ENCODE measurements at regions not wholly inside any gene's neighbourhood (a gene's known extent, or its start where the extent isn't known, plus 50 kb on each side); places are given as distances from the start of the nearest gene placed in this dataset.

DNA sequence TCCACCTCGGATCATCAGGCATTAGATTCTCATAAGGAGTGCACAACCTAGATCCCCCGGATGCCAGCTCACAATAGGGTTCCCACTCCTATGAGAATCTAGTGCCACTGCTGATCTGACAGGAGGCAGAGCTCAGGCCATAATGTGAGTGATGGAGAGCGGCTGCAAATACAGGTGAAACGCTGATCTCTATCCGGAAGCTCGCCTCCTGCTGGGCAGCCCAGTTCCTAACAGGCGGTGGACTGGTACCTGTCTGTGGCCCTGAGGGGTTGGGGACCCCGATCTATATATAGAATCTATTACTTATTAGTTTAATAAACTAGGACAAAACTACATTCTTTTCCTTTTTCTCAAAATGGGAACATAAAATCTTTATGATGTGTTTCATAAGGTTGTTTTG is 741.9 kb downstream of the RFPL4B start:
- Histone ChIP-seq H3K27ac (ENCODE audit: low read depth, low read length) (no peak overlapping the region), H4K20me1 (ENCODE audit: insufficient read depth, low read length) (no peaks in the 10 kb centered on the region), H3K4me3 (ENCODE audit: insufficient read depth, low read depth, low read length) (no peak overlapping the region), H3K27me3 (ENCODE audit: insufficient read depth, low read length) (no peaks in the 10 kb centered on the region), H3K4me1 (ENCODE audit: insufficient read depth, low read length) (no peaks in the 10 kb centered on the region), H3K4me2 (ENCODE audit: low read length) (no peak overlapping the region), H3K9ac (ENCODE audit: low read length) (no peak overlapping the region), H3K36me3 (ENCODE audit: insufficient read depth, low read length) (no peaks in the 10 kb centered on the region), H2AFZ (ENCODE audit: low read depth, low read length) (no peak overlapping the region), H3K79me2 (ENCODE audit: insufficient read depth, low read length) (no peaks in the 10 kb centered on the region), H3K9me3 (ENCODE audit: insufficient read depth, low read depth, low read length) (no peaks in the 10 kb centered on the region)
- DNase-seq (ENCODE audit: low read depth) = no peak
- Mint-ChIP-seq H3K27me3 (ENCODE audit: low read depth, unreplicated experiment) (no peaks in the 10 kb centered on the region), H3K36me3 (ENCODE audit: low read depth, unreplicated experiment) (no peaks in the 10 kb centered on the region), H3K9me3 (ENCODE audit: unreplicated experiment) (peaks cover 6% of the 10 kb centered on the region), H3K4me3 (ENCODE audit: unreplicated experiment) (no peak overlapping the region), H3K4me1 (ENCODE audit: low read depth, unreplicated experiment) (peaks cover 7% of the 10 kb centered on the region), H3K27ac (ENCODE audit: unreplicated experiment) (no peak overlapping the region)
- no peak for FAIRE-seq
- TF ChIP-seq, protein P1, sequence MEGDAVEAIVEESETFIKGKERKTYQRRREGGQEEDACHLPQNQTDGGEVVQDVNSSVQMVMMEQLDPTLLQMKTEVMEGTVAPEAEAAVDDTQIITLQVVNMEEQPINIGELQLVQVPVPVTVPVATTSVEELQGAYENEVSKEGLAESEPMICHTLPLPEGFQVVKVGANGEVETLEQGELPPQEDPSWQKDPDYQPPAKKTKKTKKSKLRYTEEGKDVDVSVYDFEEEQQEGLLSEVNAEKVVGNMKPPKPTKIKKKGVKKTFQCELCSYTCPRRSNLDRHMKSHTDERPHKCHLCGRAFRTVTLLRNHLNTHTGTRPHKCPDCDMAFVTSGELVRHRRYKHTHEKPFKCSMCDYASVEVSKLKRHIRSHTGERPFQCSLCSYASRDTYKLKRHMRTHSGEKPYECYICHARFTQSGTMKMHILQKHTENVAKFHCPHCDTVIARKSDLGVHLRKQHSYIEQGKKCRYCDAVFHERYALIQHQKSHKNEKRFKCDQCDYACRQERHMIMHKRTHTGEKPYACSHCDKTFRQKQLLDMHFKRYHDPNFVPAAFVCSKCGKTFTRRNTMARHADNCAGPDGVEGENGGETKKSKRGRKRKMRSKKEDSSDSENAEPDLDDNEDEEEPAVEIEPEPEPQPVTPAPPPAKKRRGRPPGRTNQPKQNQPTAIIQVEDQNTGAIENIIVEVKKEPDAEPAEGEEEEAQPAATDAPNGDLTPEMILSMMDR (IDR thresholded peaks at IDR 0.05; ENCODE audit: insufficient read depth, low read depth, low read length) = no peak
- no peak for TF ChIP-seq EZH2 (IDR thresholded peaks at IDR 0.05; ENCODE audit: insufficient read depth, low read length)

DNA sequence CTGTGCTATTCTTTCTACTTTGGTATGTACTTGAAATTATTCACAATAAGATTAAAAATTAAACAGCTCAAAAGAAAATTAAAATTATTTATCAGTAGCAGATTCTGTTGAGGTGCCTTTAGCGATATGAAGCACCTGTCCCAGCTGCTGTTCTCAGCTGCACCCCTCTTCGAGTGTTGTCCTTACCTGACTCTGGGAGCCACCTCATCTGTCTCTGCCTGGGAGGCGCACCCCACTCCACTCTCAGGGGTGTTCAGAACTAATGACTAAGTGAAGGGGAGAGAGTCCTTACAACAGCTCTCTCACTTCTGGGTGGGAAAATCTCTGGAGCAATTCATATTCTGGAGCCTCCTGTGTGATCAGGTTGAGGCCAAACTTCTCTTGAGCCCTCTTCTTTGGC is 745.7 kb downstream of the RFPL4B start:
- Histone ChIP-seq H3K79me2 (ENCODE audit: insufficient read depth, low read length) (no peaks in the 10 kb centered on the region), H3K4me3 (ENCODE audit: insufficient read depth, low read depth, low read length) (no peak overlapping the region), H3K36me3 (ENCODE audit: insufficient read depth, low read length) (no peaks in the 10 kb centered on the region), H4K20me1 (ENCODE audit: insufficient read depth, low read length) (no peaks in the 10 kb centered on the region), H2AFZ (ENCODE audit: low read depth, low read length) (no peak overlapping the region), H3K27ac (ENCODE audit: low read depth, low read length) (no peak overlapping the region), H3K4me2 (ENCODE audit: low read length) (no peak overlapping the region), H3K9ac (ENCODE audit: low read length) (no peak overlapping the region), H3K4me1 (ENCODE audit: insufficient read depth, low read length) (no peaks in the 10 kb centered on the region), H3K9me3 (ENCODE audit: insufficient read depth, low read depth, low read length) (no peaks in the 10 kb centered on the region), H3K27me3 (ENCODE audit: insufficient read depth, low read length) (no peaks in the 10 kb centered on the region)
- no peak overlapping the region for H3K4me3 Mint-ChIP-seq (ENCODE audit: unreplicated experiment)
- no peaks in the 10 kb centered on the region for H3K27me3 Mint-ChIP-seq (ENCODE audit: low read depth, unreplicated experiment)
- H3K4me1 Mint-ChIP-seq (ENCODE audit: low read depth, unreplicated experiment) = peaks cover 7% of the 10 kb centered on the region
- no peak overlapping the region for H3K27ac Mint-ChIP-seq (ENCODE audit: unreplicated experiment)
- DNase-seq (ENCODE audit: low read depth) = no peak
- H3K36me3 Mint-ChIP-seq (ENCODE audit: low read depth, unreplicated experiment) = no peaks in the 10 kb centered on the region
- TF ChIP-seq EZH2 (IDR thresholded peaks at IDR 0.05; ENCODE audit: insufficient read depth, low read length) = no peak
- TF ChIP-seq, protein P1 (IDR thresholded peaks at IDR 0.05; ENCODE audit: insufficient read depth, low read depth, low read length) = no peak
- no peaks in the 10 kb centered on the region for H3K9me3 Mint-ChIP-seq (ENCODE audit: unreplicated experiment)
- FAIRE-seq = no peak

DNA sequence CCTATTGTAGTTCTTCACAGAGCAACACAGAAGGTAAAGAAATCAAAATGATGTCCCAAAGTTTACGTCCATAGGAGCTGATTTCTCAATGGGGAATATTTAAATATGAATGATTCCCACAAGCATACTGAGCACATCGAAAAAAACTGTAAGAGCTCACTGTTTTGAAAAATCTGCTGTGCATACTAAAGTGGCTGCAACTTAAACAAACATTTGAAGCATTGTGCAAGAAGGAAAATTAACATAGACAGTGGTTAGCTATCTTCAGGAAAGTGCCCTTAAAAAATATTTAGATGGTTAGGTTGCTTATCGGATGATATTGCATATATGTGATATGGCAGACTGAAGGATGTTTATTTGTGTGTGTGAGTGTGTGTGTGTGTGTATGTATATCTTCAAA is 747.6 kb downstream of the RFPL4B start:
- Histone ChIP-seq H3K9ac (ENCODE audit: low read length) (no peak overlapping the region), H3K27ac (ENCODE audit: low read depth, low read length) (no peak overlapping the region), H4K20me1 (ENCODE audit: insufficient read depth, low read length) (no peaks in the 10 kb centered on the region), H3K4me1 (ENCODE audit: insufficient read depth, low read length) (no peaks in the 10 kb centered on the region), H3K27me3 (ENCODE audit: insufficient read depth, low read length) (no peaks in the 10 kb centered on the region), H3K4me2 (ENCODE audit: low read length) (no peak overlapping the region), H3K4me3 (ENCODE audit: insufficient read depth, low read depth, low read length) (no peak overlapping the region), H3K36me3 (ENCODE audit: insufficient read depth, low read length) (no peaks in the 10 kb centered on the region), H3K79me2 (ENCODE audit: insufficient read depth, low read length) (no peaks in the 10 kb centered on the region), H2AFZ (ENCODE audit: low read depth, low read length) (no peak overlapping the region), H3K9me3 (ENCODE audit: insufficient read depth, low read depth, low read length) (no peaks in the 10 kb centered on the region)
- Mint-ChIP-seq H3K4me3 (ENCODE audit: unreplicated experiment) (no peak overlapping the region), H3K4me1 (ENCODE audit: low read depth, unreplicated experiment) (peaks cover 3% of the 10 kb centered on the region), H3K36me3 (ENCODE audit: low read depth, unreplicated experiment) (no peaks in the 10 kb centered on the region), H3K27me3 (ENCODE audit: low read depth, unreplicated experiment) (no peaks in the 10 kb centered on the region), H3K27ac (ENCODE audit: unreplicated experiment) (no peak overlapping the region), H3K9me3 (ENCODE audit: unreplicated experiment) (no peaks in the 10 kb centered on the region)
- TF ChIP-seq, protein P1 (IDR thresholded peaks at IDR 0.05; ENCODE audit: insufficient read depth, low read depth, low read length) = no peak
- TF ChIP-seq EZH2 (IDR thresholded peaks at IDR 0.05; ENCODE audit: insufficient read depth, low read length) = no peak
- no peak for FAIRE-seq
- peak; percentile 67 for DNase-seq (ENCODE audit: low read depth)
